HG03280 (cell line): ENCODE measurements at regions not wholly inside any gene's neighbourhood (a gene's known extent, or its start where the extent isn't known, plus 50 kb on each side); places are given as distances from the start of the nearest gene placed in this dataset.

Source experiments
- ATAC-seq: cut with Tn5 transposase; IDR thresholded peaks from one replicate; pipeline ENCODE4 v1.9.1; 2021; ENCODE audit warnings: mild to moderate bottlenecking, moderate library complexity; ENCODE audit not compliant: unreplicated experiment

- ATAC-seq = no peak
These were observed 164.9 kb upstream of the PRNP start for GRCh38 chr20:4521170-4521968.

- ATAC-seq = no peak
These were observed 166.7 kb upstream of the PRNP start for GRCh38 chr20:4519534-4519933.

GRCh38 chr20:4516876-4517275 is 169.4 kb upstream of the PRNP start:
- ATAC-seq = no peak

- no peak for ATAC-seq
These were observed 172.5 kb upstream of the PRNP start for GRCh38 chr20:4513720-4514119.

GRCh38 chr20:4512891-4513550 is 173.2 kb upstream of the PRNP start:
- no peak for ATAC-seq

- no peak for ATAC-seq
These were observed 174.5 kb upstream of the PRNP start for GRCh38 chr20:4511776-4512175.

- no peak for ATAC-seq
These were observed 176.3 kb upstream of the PRNP start for GRCh38 chr20:4509825-4510522.

GRCh38 chr20:4508773-4509172 is 177.5 kb upstream of the PRNP start:
- ATAC-seq = no peak

- ATAC-seq = no peak
These were observed 179.0 kb upstream of the PRNP start for GRCh38 chr20:4507288-4507719.

GRCh38 chr20:4504814-4505213 is 181.4 kb upstream of the PRNP start:
- no peak for ATAC-seq

- ATAC-seq = no peak
These were observed 183.5 kb upstream of the PRNP start for GRCh38 chr20:4502756-4503155.

- ATAC-seq = no peak
These were observed 192.9 kb upstream of the PRNP start for GRCh38 chr20:4493386-4493785.

- ATAC-seq = no peak
These were observed 194.6 kb upstream of the PRNP start for GRCh38 chr20:4491643-4492042.

GRCh38 chr20:4490606-4491280 is 195.5 kb upstream of the PRNP start:
- no peak for ATAC-seq

- ATAC-seq = no peak
These were observed 196.2 kb upstream of the PRNP start for GRCh38 chr20:4490045-4490444.

GRCh38 chr20:4488407-4489339 is 197.6 kb upstream of the PRNP start:
- ATAC-seq = no peak

- no peak for ATAC-seq
These were observed 201.8 kb upstream of the PRNP start for GRCh38 chr20:4484379-4484997.

GRCh38 chr20:4483961-4484360 is 202.3 kb upstream of the PRNP start:
- no peak for ATAC-seq

- no peak for ATAC-seq
These were observed 202.8 kb upstream of the PRNP start for GRCh38 chr20:4483486-4483885.

GRCh38 chr20:4480104-4480503 is 206.2 kb upstream of the PRNP start:
- ATAC-seq = no peak
